HepG2 (cell line): ENCODE measurements at regions not wholly inside any gene's neighbourhood (a gene's known extent, or its start where the extent isn't known, plus 50 kb on each side); places are given as distances from the start of the nearest gene placed in this dataset.

Source experiments
- ATAC-seq: fragments of 200-7000 bp; cut with Tn5 transposase; 3 replicates; pipeline ENCODE4 v1.9.1; 2020; ENCODE audit warnings: mild to moderate bottlenecking, moderate library complexity
- BruUV-seq: library from RNA; stranded (reverse); fragments of 400-500 nt; replicated peaks from 2 replicates; lab custom pipeline; 2021; lab: Mats Ljungman, UMichigan
- CTCF ChIA-PET: fragments of 300-600 bp; formaldehyde crosslinking; extraction: SDS; loops from one replicate; lab custom pipeline; 2021; ENCODE audit warnings: low total read pairs, inconsistent platforms, low intra/inter-chr PET ratio; lab: Yijun Ruan, JAX
- POLR2A ChIA-PET: fragments of 350-600 bp; sonication (Branson Sonifier 250); formaldehyde crosslinking; loops from one replicate; lab custom pipeline; 2020; ENCODE audit warnings: antibody characterized with exemption, inconsistent platforms; lab: Yijun Ruan, JAX
- DNase-seq: peaks from one replicate; pipeline ENCODE4 v3.0.0-alpha.2; 2015; ENCODE audit warnings: low spot score
- FAIRE-seq: peaks from 3 replicates; lab custom pipeline; 2011; peaks lifted over from hg19 to GRCh38; lab: Jason Lieb, UNC
- H2AFZ ChIP-seq: one replicate; pipeline ENCODE4 v1.6.1; 2011; ENCODE audit warnings: low read length, inconsistent platforms
- H3K27ac ChIP-seq: fragments of 300-600 bp; 3 replicates; pipeline ENCODE4 v1.8.0; 2011; ENCODE audit warnings: mixed run types, mild to moderate bottlenecking, mixed read lengths, low read length, inconsistent platforms; ENCODE audit not compliant: insufficient read depth; ENCODE audit errors: extremely low read length
- H3K27me3 ChIP-seq, 2 experiments: fragments of 200-600 bp in 1 of 2; 2 replicates in 1 of 2; 3 replicates in 1 of 2; pipeline versions ENCODE4 v1.6.0 to v1.8.0; 2011; ENCODE audit warnings: low read length in 2 of 2, mild to moderate bottlenecking in 2 of 2, moderate library complexity in 2 of 2, inconsistent platforms in 1 of 2; ENCODE audit not compliant: insufficient read depth in 2 of 2, control insufficient read depth in 1 of 2
- H3K36me3 ChIP-seq, 2 experiments: fragments of 200-600 bp in 1 of 2; replicated peaks in 1 of 2; 2 replicates in 1 of 2; 3 replicates in 1 of 2; pipeline versions ENCODE4 v1.5.1 to v1.8.0; 2011; ENCODE audit warnings: low read length in 2 of 2, inconsistent platforms in 1 of 2; ENCODE audit not compliant: insufficient read depth in 2 of 2, control insufficient read depth in 1 of 2
- H3K4me1 ChIP-seq: 2 replicates; pipeline ENCODE4 v1.5.1; 2012; ENCODE audit warnings: low read length, inconsistent platforms; ENCODE audit not compliant: insufficient read depth
- H3K4me2 ChIP-seq: 2 replicates; pipeline ENCODE4 v1.6.0; 2011; ENCODE audit warnings: low read depth, low read length, inconsistent platforms
- H3K4me3 ChIP-seq, 3 experiments: fragments of 200-600 bp in 1 of 3; sonication (generic), shearing (Covaris generic) in 1 of 3; replicated peaks in 1 of 3; 2 replicates each; pipeline ENCODE4 v1.5.1; 2011 to 2016; ENCODE audit warnings: low read length in 3 of 3, inconsistent platforms in 2 of 3, low read depth in 2 of 3, mild to moderate bottlenecking in 2 of 3, control low read depth in 1 of 3, mixed read lengths in 1 of 3; ENCODE audit not compliant: insufficient read depth in 1 of 3
- H3K79me2 ChIP-seq: one replicate; pipeline ENCODE4 v1.6.1; 2011; ENCODE audit warnings: low read length, inconsistent platforms; ENCODE audit not compliant: insufficient read depth
- H3K9ac ChIP-seq: 2 replicates; pipeline ENCODE4 v1.6.0; 2011; ENCODE audit warnings: mild to moderate bottlenecking, low read depth, low read length, inconsistent platforms; ENCODE audit not compliant: insufficient read depth
- H3K9me3 ChIP-seq: 2 replicates; pipeline ENCODE4 v1.5.1; 2012; ENCODE audit warnings: mild to moderate bottlenecking, low read length
- H4K20me1 ChIP-seq: 2 replicates; pipeline ENCODE4 v1.6.0; 2011; ENCODE audit warnings: inconsistent platforms, mild to moderate bottlenecking, low read length, moderate library complexity; ENCODE audit not compliant: insufficient read depth
- JUN ChIP-seq: sonication (generic); formaldehyde crosslinking; IDR thresholded peaks from 2 replicates; pipeline ENCODE4 v1.4.0; 2020; ENCODE audit warnings: mild to moderate bottlenecking, missing genetic modification reagents
- WIZ ChIP-seq: sonication (generic); formaldehyde crosslinking; IDR thresholded peaks from 2 replicates; pipeline ENCODE4 v1.5.1; 2020; ENCODE audit warnings: mild to moderate bottlenecking, missing genetic modification reagents
- ZNF557 ChIP-seq: sonication (generic); formaldehyde crosslinking; IDR thresholded peaks from 2 replicates; pipeline ENCODE4 v1.4.0; 2020; ENCODE audit warnings: missing genetic modification reagents
- WGBS: methylation state at CpG from one replicate; pipeline ENCODE4 v1.1.6; 2017; ENCODE audit warnings: low lambda C conversion rate; 5-methylcytosine and 5-hydroxymethylcytosine counted together
- in situ Hi-C: cut with HindIII; loops from 2 replicates; pipeline ENCODE4 v1.10.0; 2017; ENCODE audit warnings: low pct_unique_long_range_greater_than_20kb; ENCODE audit not compliant: extremely low pct_ligation_motif_present
- intact Hi-C: fragments of 100-400 bp; cut with micrococcal nuclease; formaldehyde crosslinking; loops from one replicate; pipeline ENCODE4 v1.10.0; 2022; ENCODE audit not compliant: unreplicated experiment
- TF ChIP-seq, protein P1 (sequence below): sonication (generic); formaldehyde crosslinking; IDR thresholded peaks from 2 replicates; pipeline ENCODE4 v1.4.0; 2020; ENCODE audit warnings: missing genetic modification reagents
- TF ChIP-seq, protein P2 (sequence below): IDR thresholded peaks from 2 replicates; pipeline ENCODE4 v1.6.1; 2012; ENCODE audit warnings: low read length, improper control_type of control experiment
- TF ChIP-seq, protein P3 (sequence below): sonication (generic); formaldehyde crosslinking; conservative IDR thresholded peaks from 2 replicates; pipeline ENCODE4 v1.5.0; 2020; ENCODE audit warnings: missing genetic modification reagents

DNA sequence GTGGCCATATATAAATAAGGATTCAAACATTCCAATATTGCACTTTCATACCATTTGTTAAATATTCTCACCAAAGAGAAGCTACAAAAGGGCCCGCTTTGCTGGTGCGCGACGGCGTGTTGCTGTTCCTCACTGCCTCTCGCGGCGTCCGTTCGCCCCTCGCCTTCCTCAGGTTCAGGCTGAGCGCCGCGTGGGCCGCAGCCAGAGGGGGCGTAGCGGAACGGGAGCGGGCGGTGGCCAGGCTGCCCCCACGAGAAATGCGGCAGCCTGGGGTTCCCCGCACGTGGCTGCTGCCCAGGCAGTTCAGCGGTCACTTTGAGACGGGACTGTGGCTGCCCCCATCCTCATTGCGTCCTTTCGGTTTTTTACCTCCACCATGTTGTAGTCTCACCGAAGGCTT lies 67.3 kb upstream of the VWDE start:
- H3K9ac ChIP-seq: no peak overlapping the region
- POLR2A ChIA-PET: no interaction called here
- H3K4me2 ChIP-seq: no peak overlapping the region
- H4K20me1 ChIP-seq: no peaks in the 10 kb centered on the region
- no peak overlapping the region for H3K4me3 ChIP-seq
- no peaks in the 10 kb centered on the region for H3K4me1 ChIP-seq
- ATAC-seq: no peak
- BruUV-seq: no TSS peak
- no peak overlapping the region for H3K27ac ChIP-seq
- no peak for DNase-seq
- no peaks in the 10 kb centered on the region for H3K9me3 ChIP-seq
- FAIRE-seq: no peak
- 85% methylated on average over 29 of the region's 29 CpGs for WGBS
- H3K79me2 ChIP-seq: no peaks in the 10 kb centered on the region
- no peak for TF ChIP-seq ZNF557 (CRISPR knock-in tag)
- TF ChIP-seq, protein P1, sequence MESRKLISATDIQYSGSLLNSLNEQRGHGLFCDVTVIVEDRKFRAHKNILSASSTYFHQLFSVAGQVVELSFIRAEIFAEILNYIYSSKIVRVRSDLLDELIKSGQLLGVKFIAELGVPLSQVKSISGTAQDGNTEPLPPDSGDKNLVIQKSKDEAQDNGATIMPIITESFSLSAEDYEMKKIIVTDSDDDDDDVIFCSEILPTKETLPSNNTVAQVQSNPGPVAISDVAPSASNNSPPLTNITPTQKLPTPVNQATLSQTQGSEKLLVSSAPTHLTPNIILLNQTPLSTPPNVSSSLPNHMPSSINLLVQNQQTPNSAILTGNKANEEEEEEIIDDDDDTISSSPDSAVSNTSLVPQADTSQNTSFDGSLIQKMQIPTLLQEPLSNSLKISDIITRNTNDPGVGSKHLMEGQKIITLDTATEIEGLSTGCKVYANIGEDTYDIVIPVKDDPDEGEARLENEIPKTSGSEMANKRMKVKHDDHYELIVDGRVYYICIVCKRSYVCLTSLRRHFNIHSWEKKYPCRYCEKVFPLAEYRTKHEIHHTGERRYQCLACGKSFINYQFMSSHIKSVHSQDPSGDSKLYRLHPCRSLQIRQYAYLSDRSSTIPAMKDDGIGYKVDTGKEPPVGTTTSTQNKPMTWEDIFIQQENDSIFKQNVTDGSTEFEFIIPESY: peak; percentile 42; the same call in 1 of the 2 replicates
- TF ChIP-seq, all 625 proteins: peak for 1
- in situ Hi-C loops (no loop called here), intact Hi-C loops (no loop called here)
- Histone ChIP-seq H2AFZ (no peak overlapping the region), H3K27me3 (no peaks in the 10 kb centered on the region), H3K36me3 (no peaks in the 10 kb centered on the region)
- CTCF ChIA-PET: no interaction called here

DNA sequence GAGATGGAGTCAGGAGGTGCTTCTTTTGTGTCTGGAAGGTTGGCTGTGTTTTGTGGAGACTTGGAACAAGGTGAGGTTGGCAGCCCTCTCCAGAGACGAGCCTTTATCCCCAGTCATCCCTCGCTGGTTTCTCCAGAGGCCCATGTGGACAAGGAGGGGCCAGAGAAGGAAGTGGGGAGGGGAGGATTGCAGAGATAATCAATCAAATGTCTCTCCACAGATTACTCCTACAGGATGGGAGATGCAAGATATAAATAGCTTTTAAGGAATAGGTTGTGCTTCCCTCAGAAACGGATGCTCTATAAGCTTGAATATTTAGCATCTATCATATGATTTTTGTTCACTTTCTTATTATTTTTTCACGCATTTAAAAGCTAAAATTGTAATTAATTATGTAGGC lies 70.4 kb upstream of the VWDE start:
- POLR2A ChIA-PET: no interaction called here

More for the DNA sequence above, 70.4 kb upstream of the VWDE start:
- Histone ChIP-seq H3K4me3 (no peak overlapping the region), H3K36me3 (no peaks in the 10 kb centered on the region), H3K27me3 (no peaks in the 10 kb centered on the region; a peak in 1 of 5 replicates), H4K20me1 (no peaks in the 10 kb centered on the region), H2AFZ (no peak overlapping the region), H3K4me2 (no peak overlapping the region), H3K9ac (no peak overlapping the region), H3K79me2 (no peaks in the 10 kb centered on the region)
- no peak for FAIRE-seq
- TF ChIP-seq, protein P2, sequence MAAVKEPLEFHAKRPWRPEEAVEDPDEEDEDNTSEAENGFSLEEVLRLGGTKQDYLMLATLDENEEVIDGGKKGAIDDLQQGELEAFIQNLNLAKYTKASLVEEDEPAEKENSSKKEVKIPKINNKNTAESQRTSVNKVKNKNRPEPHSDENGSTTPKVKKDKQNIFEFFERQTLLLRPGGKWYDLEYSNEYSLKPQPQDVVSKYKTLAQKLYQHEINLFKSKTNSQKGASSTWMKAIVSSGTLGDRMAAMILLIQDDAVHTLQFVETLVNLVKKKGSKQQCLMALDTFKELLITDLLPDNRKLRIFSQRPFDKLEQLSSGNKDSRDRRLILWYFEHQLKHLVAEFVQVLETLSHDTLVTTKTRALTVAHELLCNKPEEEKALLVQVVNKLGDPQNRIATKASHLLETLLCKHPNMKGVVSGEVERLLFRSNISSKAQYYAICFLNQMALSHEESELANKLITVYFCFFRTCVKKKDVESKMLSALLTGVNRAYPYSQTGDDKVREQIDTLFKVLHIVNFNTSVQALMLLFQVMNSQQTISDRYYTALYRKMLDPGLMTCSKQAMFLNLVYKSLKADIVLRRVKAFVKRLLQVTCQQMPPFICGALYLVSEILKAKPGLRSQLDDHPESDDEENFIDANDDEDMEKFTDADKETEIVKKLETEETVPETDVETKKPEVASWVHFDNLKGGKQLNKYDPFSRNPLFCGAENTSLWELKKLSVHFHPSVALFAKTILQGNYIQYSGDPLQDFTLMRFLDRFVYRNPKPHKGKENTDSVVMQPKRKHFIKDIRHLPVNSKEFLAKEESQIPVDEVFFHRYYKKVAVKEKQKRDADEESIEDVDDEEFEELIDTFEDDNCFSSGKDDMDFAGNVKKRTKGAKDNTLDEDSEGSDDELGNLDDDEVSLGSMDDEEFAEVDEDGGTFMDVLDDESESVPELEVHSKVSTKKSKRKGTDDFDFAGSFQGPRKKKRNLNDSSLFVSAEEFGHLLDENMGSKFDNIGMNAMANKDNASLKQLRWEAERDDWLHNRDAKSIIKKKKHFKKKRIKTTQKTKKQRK: no peak
- TF ChIP-seq, protein P3, sequence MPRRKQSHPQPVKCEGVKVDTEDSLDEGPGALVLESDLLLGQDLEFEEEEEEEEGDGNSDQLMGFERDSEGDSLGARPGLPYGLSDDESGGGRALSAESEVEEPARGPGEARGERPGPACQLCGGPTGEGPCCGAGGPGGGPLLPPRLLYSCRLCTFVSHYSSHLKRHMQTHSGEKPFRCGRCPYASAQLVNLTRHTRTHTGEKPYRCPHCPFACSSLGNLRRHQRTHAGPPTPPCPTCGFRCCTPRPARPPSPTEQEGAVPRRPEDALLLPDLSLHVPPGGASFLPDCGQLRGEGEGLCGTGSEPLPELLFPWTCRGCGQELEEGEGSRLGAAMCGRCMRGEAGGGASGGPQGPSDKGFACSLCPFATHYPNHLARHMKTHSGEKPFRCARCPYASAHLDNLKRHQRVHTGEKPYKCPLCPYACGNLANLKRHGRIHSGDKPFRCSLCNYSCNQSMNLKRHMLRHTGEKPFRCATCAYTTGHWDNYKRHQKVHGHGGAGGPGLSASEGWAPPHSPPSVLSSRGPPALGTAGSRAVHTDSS (CRISPR knock-in tag): no peak
- TF ChIP-seq JUN (no peak), WIZ (CRISPR knock-in tag) (no peak)
- TF ChIP-seq, all 625 proteins: peak for 0
- CTCF ChIA-PET: no interaction called here
- Histone ChIP-seq H3K27ac (no peak overlapping the region), H3K4me1 (no peaks in the 10 kb centered on the region), H3K9me3 (no peaks in the 10 kb centered on the region)
- no peak for DNase-seq
- BruUV-seq: no TSS peak
- WGBS: 2% methylated on average over 4 of the region's 4 CpGs
- no peak for ATAC-seq
- intact Hi-C loops: no loop called here
- in situ Hi-C loops: no loop called here
